ENCODE measurements at regions not wholly inside any gene's neighbourhood (a gene's known extent, or its start where the extent isn't known, plus 50 kb on each side); places are given as distances from the start of the nearest gene placed in this dataset.

DNA sequence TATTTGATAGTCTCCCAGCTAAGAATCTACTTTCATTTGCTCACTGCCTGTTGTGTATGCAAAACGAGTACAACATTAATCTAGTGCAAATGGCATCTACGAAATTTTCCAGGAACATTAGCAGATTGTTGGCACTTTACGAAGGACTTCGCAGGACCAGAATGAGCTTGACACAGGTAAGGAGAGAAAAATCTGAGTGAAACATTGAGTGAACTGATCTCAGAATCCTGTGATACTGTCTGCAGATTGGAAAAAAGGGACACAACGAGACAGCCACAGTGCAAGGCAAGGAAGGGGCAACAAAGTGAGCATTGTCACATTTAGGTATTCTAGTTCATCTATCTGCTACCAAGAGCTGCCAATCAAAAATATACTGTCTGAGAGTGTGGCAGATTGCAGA is 350.5 kb downstream of the ZNF608 start:
- Histone ChIP-seq H3K4me1 (ENCODE audit: control insufficient read depth, insufficient read depth, low read length) (no peaks in the 10 kb centered on the region), H3K9ac (ENCODE audit: low read depth, low read length) (no peak overlapping the region), H3K27me3 (ENCODE audit: control insufficient read depth, insufficient read depth, low read length) (no peaks in the 10 kb centered on the region), H3K9me3 (ENCODE audit: control insufficient read depth, insufficient read depth, low read length) (no peaks in the 10 kb centered on the region), H3K4me3 (ENCODE audit: low read depth, low read length) (no peak overlapping the region), H3K36me3 (ENCODE audit: control insufficient read depth, insufficient read depth, low read length) (no peaks in the 10 kb centered on the region)

- Histone ChIP-seq H3K4me3 (ENCODE audit: low read depth, low read length) (no peak overlapping the region), H3K27me3 (ENCODE audit: control insufficient read depth, insufficient read depth, low read length) (no peaks in the 10 kb centered on the region), H3K9ac (ENCODE audit: low read depth, low read length) (no peak overlapping the region), H3K36me3 (ENCODE audit: control insufficient read depth, insufficient read depth, low read length) (no peaks in the 10 kb centered on the region), H3K4me1 (ENCODE audit: control insufficient read depth, insufficient read depth, low read length) (no peaks in the 10 kb centered on the region), H3K9me3 (ENCODE audit: control insufficient read depth, insufficient read depth, low read length) (no peaks in the 10 kb centered on the region)
These were observed 351.2 kb downstream of the ZNF608 start for GRCh38 chr5:124395287-124395686.

- H3K4me3 ChIP-seq (ENCODE audit: low read depth, low read length): no peak overlapping the region
- no peak overlapping the region for H3K9ac ChIP-seq (ENCODE audit: low read depth, low read length)
- no peaks in the 10 kb centered on the region for H3K4me1 ChIP-seq (ENCODE audit: control insufficient read depth, insufficient read depth, low read length)
- H3K36me3 ChIP-seq (ENCODE audit: control insufficient read depth, insufficient read depth, low read length): no peaks in the 10 kb centered on the region
- H3K9me3 ChIP-seq (ENCODE audit: control insufficient read depth, insufficient read depth, low read length): no peaks in the 10 kb centered on the region
- no peaks in the 10 kb centered on the region for H3K27me3 ChIP-seq (ENCODE audit: control insufficient read depth, insufficient read depth, low read length)
These were observed 351.7 kb downstream of the ZNF608 start for GRCh38 chr5:124394700-124395245.

DNA sequence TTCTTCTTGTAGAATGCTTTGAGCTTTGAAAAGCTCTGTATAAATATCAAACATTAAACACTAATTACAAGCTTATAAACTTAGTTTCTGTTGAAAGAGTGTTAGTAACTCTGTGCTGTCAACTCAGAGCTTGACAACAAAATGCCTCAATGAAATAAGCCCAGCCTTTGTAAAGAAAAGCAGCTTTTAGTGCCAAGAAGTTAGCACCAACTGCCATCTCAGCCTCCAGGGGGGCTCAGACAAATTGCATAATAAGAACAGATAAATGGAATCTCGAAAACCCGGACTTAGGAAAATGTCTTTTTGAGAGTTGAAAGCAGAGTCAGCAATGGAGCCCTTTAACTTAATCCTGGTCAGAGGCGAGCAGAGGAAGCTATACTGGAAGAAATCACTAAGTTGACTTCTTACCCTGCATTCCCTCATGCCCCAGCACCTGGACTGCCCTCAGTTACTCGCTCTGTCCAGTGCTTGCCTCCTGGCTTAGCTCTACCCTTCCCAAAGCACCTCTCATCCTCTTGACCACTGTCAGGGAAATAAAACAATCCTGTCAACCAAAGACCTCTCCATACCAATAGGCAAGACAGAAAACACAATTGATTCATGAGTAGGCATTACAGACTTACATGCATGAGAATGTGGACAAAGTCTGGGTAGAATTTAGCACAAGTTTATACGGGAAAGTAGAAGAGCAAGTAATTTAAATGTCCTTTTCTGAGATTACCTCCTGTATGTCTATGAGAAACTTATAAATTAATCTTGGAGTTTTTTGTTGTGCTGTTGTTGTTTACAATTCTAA is 352.7 kb downstream of the ZNF608 start:
- Histone ChIP-seq H3K9ac (ENCODE audit: low read depth, low read length) (no peak overlapping the region), H3K9me3 (ENCODE audit: control insufficient read depth, insufficient read depth, low read length) (no peaks in the 10 kb centered on the region), H3K27me3 (ENCODE audit: control insufficient read depth, insufficient read depth, low read length) (no peaks in the 10 kb centered on the region)

DNA sequence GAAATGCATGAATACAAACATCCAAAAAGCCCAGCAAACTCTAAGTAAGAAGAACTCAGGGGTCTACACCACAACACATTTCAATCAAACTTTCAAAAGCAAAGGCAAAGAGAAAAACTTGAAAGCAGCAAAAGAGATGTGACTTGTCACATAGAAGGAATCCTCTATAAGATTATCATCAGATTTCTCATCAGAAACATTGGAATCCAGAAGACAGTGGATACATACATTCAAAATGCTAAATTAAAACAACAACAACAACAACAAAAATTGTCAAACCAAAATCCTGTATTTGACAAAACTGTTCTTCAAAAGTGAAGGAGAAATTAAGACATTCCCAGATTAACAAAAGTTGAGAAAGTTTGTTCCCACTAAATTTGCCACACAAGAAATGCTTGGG is 362.7 kb downstream of the ZNF608 start:
- Histone ChIP-seq H3K4me1 (ENCODE audit: control insufficient read depth, insufficient read depth, low read length) (no peaks in the 10 kb centered on the region), H3K4me3 (ENCODE audit: low read depth, low read length) (no peak overlapping the region), H3K9ac (ENCODE audit: low read depth, low read length) (no peak overlapping the region), H3K36me3 (ENCODE audit: control insufficient read depth, insufficient read depth, low read length) (no peaks in the 10 kb centered on the region), H3K9me3 (ENCODE audit: control insufficient read depth, insufficient read depth, low read length) (peaks cover 7% of the 10 kb centered on the region), H3K27me3 (ENCODE audit: control insufficient read depth, insufficient read depth, low read length) (no peaks in the 10 kb centered on the region)

More for the DNA sequence above, 352.7 kb downstream of the ZNF608 start:
- Histone ChIP-seq H3K36me3 (ENCODE audit: control insufficient read depth, insufficient read depth, low read length) (no peaks in the 10 kb centered on the region), H3K4me1 (ENCODE audit: control insufficient read depth, insufficient read depth, low read length) (no peaks in the 10 kb centered on the region), H3K4me3 (ENCODE audit: low read depth, low read length) (no peak overlapping the region)

DNA sequence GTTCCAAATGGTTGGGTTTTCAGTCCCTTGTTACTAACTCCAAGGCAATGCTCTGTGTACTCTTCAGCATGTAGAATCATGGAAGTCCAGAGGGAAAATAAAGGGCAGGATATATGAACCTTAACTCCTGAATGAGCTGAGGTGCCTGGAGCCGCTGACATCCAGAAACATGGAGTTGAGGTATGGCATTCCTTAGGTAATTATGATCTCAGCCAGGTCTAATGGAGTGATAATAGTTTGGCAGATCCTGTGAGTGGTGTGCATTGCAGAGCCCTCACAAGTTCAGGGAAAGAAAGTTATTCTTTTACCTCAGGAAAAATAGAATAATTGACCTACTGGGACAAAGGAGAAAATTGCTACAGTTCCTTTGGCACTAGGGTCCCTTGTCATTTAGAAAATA is 369.1 kb downstream of the ZNF608 start:
- Histone ChIP-seq H3K9ac (ENCODE audit: low read depth, low read length) (no peak overlapping the region), H3K4me1 (ENCODE audit: control insufficient read depth, insufficient read depth, low read length) (no peaks in the 10 kb centered on the region), H3K36me3 (ENCODE audit: control insufficient read depth, insufficient read depth, low read length) (no peaks in the 10 kb centered on the region)

DNA sequence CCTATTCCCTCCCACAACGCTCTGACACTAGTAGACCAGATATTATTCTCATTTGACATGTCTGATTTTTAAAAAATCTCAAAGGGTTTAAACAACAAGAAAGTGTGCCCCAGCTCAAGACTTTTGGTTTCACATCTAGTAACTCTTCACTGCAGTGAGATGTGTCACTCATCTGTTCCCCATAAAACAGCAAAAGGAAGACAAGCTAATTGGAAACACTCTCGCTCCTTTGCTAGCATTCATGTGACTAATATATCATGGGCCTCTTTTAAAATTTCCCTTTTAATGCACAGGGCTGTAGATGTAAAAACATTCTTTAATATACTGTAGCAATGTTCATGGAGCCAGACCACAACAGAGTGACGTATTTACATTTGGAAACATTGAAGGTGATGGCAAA is 372.6 kb downstream of the ZNF608 start:
- Histone ChIP-seq H3K27me3 (ENCODE audit: control insufficient read depth, insufficient read depth, low read length) (no peaks in the 10 kb centered on the region), H3K4me3 (ENCODE audit: low read depth, low read length) (no peak overlapping the region), H3K9ac (ENCODE audit: low read depth, low read length) (no peak overlapping the region), H3K36me3 (ENCODE audit: control insufficient read depth, insufficient read depth, low read length) (no peaks in the 10 kb centered on the region), H3K4me1 (ENCODE audit: control insufficient read depth, insufficient read depth, low read length) (no peaks in the 10 kb centered on the region), H3K9me3 (ENCODE audit: control insufficient read depth, insufficient read depth, low read length) (no peaks in the 10 kb centered on the region)

More for the DNA sequence above, 369.1 kb downstream of the ZNF608 start:
- no peaks in the 10 kb centered on the region for H3K27me3 ChIP-seq (ENCODE audit: control insufficient read depth, insufficient read depth, low read length)
- no peak overlapping the region for H3K4me3 ChIP-seq (ENCODE audit: low read depth, low read length)
- peaks cover 3% of the 10 kb centered on the region for H3K9me3 ChIP-seq (ENCODE audit: control insufficient read depth, insufficient read depth, low read length)

DNA sequence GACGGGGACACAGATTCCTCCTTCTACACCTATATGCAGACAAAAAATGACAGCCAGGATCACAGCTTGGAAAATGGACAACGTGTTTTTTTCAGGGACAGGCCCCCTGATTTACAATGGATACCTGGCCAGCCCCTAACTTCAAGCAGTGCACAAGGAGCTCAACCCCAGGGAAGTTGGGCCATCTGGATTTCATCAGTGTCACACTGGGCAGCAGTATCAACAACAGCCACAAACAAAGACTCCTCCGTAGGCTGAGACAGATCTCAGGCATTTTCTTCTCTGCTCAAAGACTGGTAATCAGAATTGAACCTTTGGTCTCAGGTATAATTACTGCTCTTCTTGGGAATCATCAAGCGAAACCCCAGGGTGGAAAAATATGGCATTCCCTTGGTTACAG is 374.0 kb downstream of the ZNF608 start:
- Histone ChIP-seq H3K9me3 (ENCODE audit: control insufficient read depth, insufficient read depth, low read length) (no peaks in the 10 kb centered on the region), H3K27me3 (ENCODE audit: control insufficient read depth, insufficient read depth, low read length) (no peaks in the 10 kb centered on the region), H3K9ac (ENCODE audit: low read depth, low read length) (no peak overlapping the region), H3K4me3 (ENCODE audit: low read depth, low read length) (no peak overlapping the region), H3K4me1 (ENCODE audit: control insufficient read depth, insufficient read depth, low read length) (no peaks in the 10 kb centered on the region), H3K36me3 (ENCODE audit: control insufficient read depth, insufficient read depth, low read length) (no peaks in the 10 kb centered on the region)

GRCh38 chr5:124371111-124371706 is 375.2 kb downstream of the ZNF608 start:
- H3K4me3 ChIP-seq (ENCODE audit: low read depth, low read length): no peak overlapping the region
- no peaks in the 10 kb centered on the region for H3K4me1 ChIP-seq (ENCODE audit: control insufficient read depth, insufficient read depth, low read length)
- no peak overlapping the region for H3K9ac ChIP-seq (ENCODE audit: low read depth, low read length)
- H3K27me3 ChIP-seq (ENCODE audit: control insufficient read depth, insufficient read depth, low read length): no peaks in the 10 kb centered on the region
- no peaks in the 10 kb centered on the region for H3K36me3 ChIP-seq (ENCODE audit: control insufficient read depth, insufficient read depth, low read length)
- H3K9me3 ChIP-seq (ENCODE audit: control insufficient read depth, insufficient read depth, low read length): no peaks in the 10 kb centered on the region

DNA sequence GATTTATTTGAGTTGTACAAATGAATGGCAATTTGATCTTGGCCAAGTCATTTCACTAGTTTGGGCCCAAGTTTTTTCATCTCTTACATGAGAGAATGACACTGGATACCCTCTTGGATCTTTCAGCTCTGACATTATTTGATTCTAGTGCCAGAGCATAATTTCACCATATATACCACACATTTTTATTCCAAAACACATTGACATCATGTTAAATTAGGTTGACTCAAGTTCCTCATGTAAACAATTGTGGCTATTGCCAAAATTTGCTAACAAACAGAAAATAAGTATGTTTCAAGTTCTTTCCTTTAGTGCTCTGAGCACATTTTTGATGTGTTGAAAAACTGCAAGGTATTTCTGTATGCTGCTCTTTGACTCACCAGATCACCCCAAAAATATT is 375.8 kb downstream of the ZNF608 start:
- H3K9me3 ChIP-seq (ENCODE audit: control insufficient read depth, insufficient read depth, low read length): no peaks in the 10 kb centered on the region

GRCh38 chr5:124365361-124365801 is 381.1 kb downstream of the ZNF608 start:
- H3K9ac ChIP-seq (ENCODE audit: low read depth, low read length): no peak overlapping the region
- H3K36me3 ChIP-seq (ENCODE audit: control insufficient read depth, insufficient read depth, low read length): no peaks in the 10 kb centered on the region
- H3K27me3 ChIP-seq (ENCODE audit: control insufficient read depth, insufficient read depth, low read length): no peaks in the 10 kb centered on the region
- no peaks in the 10 kb centered on the region for H3K9me3 ChIP-seq (ENCODE audit: control insufficient read depth, insufficient read depth, low read length)
- H3K4me3 ChIP-seq (ENCODE audit: low read depth, low read length): no peak overlapping the region
- no peaks in the 10 kb centered on the region for H3K4me1 ChIP-seq (ENCODE audit: control insufficient read depth, insufficient read depth, low read length)

More for the DNA sequence above, 375.8 kb downstream of the ZNF608 start:
- H3K4me1 ChIP-seq (ENCODE audit: control insufficient read depth, insufficient read depth, low read length): no peaks in the 10 kb centered on the region
- H3K4me3 ChIP-seq (ENCODE audit: low read depth, low read length): no peak overlapping the region
- H3K27me3 ChIP-seq (ENCODE audit: control insufficient read depth, insufficient read depth, low read length): no peaks in the 10 kb centered on the region
- H3K9ac ChIP-seq (ENCODE audit: low read depth, low read length): no peak overlapping the region
- no peaks in the 10 kb centered on the region for H3K36me3 ChIP-seq (ENCODE audit: control insufficient read depth, insufficient read depth, low read length)

- Histone ChIP-seq H3K9ac (ENCODE audit: low read depth, low read length) (no peak overlapping the region), H3K36me3 (ENCODE audit: control insufficient read depth, insufficient read depth, low read length) (no peaks in the 10 kb centered on the region), H3K27me3 (ENCODE audit: control insufficient read depth, insufficient read depth, low read length) (no peaks in the 10 kb centered on the region), H3K4me3 (ENCODE audit: low read depth, low read length) (no peak overlapping the region), H3K4me1 (ENCODE audit: control insufficient read depth, insufficient read depth, low read length) (no peaks in the 10 kb centered on the region), H3K9me3 (ENCODE audit: control insufficient read depth, insufficient read depth, low read length) (no peaks in the 10 kb centered on the region)
These were observed 390.5 kb downstream of the ZNF608 start for GRCh38 chr5:124355928-124356327.

Measured in iPS-15b (cell line).